Activated B cell treated with CpG ODN at 0.5 μM for 24 hours (primary cell): ENCODE measurements at regions not wholly inside any gene's neighbourhood (a gene's known extent, or its start where the extent isn't known, plus 50 kb on each side); places are given as distances from the start of the nearest gene placed in this dataset.

Source experiments
- ATAC-seq: fragments of 200-7000 bp; cut with Tn5 transposase; one replicate; pipeline ENCODE4 v1.10.0; 2021; ENCODE audit warnings: low read depth, mild to moderate bottlenecking, moderate library complexity
- CTCF ChIA-PET: fragments of 350-600 bp; sonication (Branson Sonifier 250); formaldehyde crosslinking; loops from one replicate; lab custom pipeline; 2021; ENCODE audit warnings: antibody characterized with exemption; lab: Charles Lee
- POLR2A ChIA-PET: fragments of 350-600 bp; sonication (Branson Sonifier 250); formaldehyde crosslinking; loops from one replicate; lab custom pipeline; 2021; ENCODE audit warnings: antibody characterized with exemption; lab: Charles Lee
- DNase-seq: peaks from one replicate; pipeline ENCODE4 v3.0.0; 2022
- H3K27ac Mint-ChIP-seq: one replicate; pipeline ENCODE4 v1.8.0; 2020; ENCODE audit warnings: mixed read lengths
- H3K27me3 Mint-ChIP-seq: one replicate; pipeline ENCODE4 v1.8.0; 2021; ENCODE audit warnings: mixed read lengths
- H3K36me3 Mint-ChIP-seq: one replicate; pipeline ENCODE4 v1.8.0; 2021; ENCODE audit warnings: low read depth, mixed read lengths
- H3K4me1 Mint-ChIP-seq: one replicate; pipeline ENCODE4 v1.8.0; 2021; ENCODE audit warnings: mixed read lengths
- H3K4me3 Mint-ChIP-seq: one replicate; pipeline ENCODE4 v1.8.0; 2020; ENCODE audit warnings: mild to moderate bottlenecking, mixed read lengths
- H3K9me3 Mint-ChIP-seq: one replicate; pipeline ENCODE4 v1.8.0; 2020; ENCODE audit warnings: mixed read lengths
- CTCF ChIP-seq: fragments of 200-600 bp; IDR thresholded peaks from one replicate; pipeline ENCODE4 v1.8.0; 2022; ENCODE audit warnings: antibody characterized with exemption, mild to moderate bottlenecking
- intact Hi-C: fragments of 100-400 bp; cut with micrococcal nuclease; formaldehyde crosslinking; loops from one replicate; pipeline ENCODE4 v1.15.1; 2024

DNA sequence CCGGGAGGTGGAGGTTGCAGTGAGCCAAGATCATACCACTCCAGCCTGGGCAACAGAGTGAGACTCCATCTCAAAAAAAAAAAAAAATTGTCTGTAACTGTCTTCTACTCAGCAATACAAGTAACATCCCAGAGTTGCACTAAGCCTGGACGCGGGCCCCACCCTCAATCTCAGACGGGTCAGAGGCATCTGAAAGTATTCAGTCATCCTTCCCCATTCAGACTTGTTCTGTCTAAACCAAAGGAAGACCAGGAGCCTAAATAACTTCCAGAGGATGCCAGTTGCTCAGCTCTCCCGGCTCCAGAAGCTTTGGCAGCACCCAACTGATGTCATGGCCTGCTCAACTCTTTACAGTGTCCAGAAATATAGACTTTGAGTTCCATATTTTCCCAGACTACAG is 218.6 kb downstream of the AUH start:
- ChIA-PET POLR2A (no interaction called here), CTCF (no interaction called here)
- ATAC-seq (no peak), DNase-seq (no peak)
- H3K4me1 Mint-ChIP-seq: peaks cover 14% of the 10 kb centered on the region
- H3K27me3 Mint-ChIP-seq: peaks cover 2% of the 10 kb centered on the region
- intact Hi-C loops: no loop called here
- no peak overlapping the region for H3K27ac Mint-ChIP-seq
- H3K36me3 Mint-ChIP-seq: no peaks in the 10 kb centered on the region
- H3K4me3 Mint-ChIP-seq: no peak overlapping the region
- H3K9me3 Mint-ChIP-seq: no peaks in the 10 kb centered on the region
- TF ChIP-seq CTCF: no peak

DNA sequence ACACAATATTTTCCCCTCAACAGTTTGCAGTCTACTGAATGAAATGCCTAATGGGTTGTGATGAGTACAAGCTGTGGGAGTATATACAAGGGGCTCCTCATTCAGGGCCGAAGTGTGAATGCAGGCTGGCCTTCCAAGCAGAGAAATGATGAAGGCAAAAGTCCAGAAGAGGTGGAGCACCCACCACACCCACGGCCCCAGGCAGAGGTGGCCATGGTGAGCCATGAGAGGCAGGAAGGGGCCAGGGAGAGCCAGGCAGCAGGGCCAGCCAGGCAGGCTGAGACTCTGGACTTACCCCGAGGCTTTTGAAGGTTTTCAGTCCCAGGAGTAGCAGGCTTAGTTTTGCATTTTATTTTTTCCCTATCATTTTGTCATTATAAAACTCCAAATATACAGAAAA is 218.1 kb downstream of the AUH start:
- no peak for DNase-seq
- intact Hi-C loops: no loop called here
- no peaks in the 10 kb centered on the region for H3K9me3 Mint-ChIP-seq
- H3K4me3 Mint-ChIP-seq: no peak overlapping the region
- H3K4me1 Mint-ChIP-seq: peaks cover 19% of the 10 kb centered on the region
- CTCF ChIA-PET: no interaction called here
- POLR2A ChIA-PET: no interaction called here
- no peak overlapping the region for H3K27ac Mint-ChIP-seq
- no peaks in the 10 kb centered on the region for H3K36me3 Mint-ChIP-seq
- no peak for TF ChIP-seq CTCF
- ATAC-seq: no peak
- no peaks in the 10 kb centered on the region for H3K27me3 Mint-ChIP-seq

DNA sequence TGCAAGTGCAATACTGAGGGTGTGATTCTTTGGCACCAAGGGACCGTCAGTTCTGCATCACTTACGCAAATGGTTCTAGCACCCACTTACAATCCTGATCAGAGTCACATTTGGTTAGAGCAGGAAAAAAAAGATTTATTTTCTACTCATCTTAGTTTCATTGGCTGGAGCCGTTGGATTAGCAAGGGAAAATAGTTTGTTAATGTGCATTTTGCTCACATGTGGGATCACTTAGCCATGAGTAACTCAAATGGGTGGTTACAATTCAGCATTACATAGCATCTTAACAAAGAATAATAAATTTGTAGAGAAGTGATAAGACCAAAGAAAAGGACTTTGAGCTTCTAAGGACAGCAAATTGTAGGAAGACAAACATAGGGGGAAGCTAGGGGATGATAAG is 216.9 kb downstream of the AUH start:
- Mint-ChIP-seq H3K4me3 (no peak overlapping the region), H3K27me3 (no peaks in the 10 kb centered on the region), H3K9me3 (no peaks in the 10 kb centered on the region), H3K27ac (no peak overlapping the region), H3K4me1 (peaks cover 26% of the 10 kb centered on the region), H3K36me3 (no peaks in the 10 kb centered on the region)
- CTCF ChIA-PET: no interaction called here
- DNase-seq (no peak), ATAC-seq (no peak)
- intact Hi-C loops: loop anchor here (5.0 kb wide), 1 partner anchor 278 kb away; the partner anchor contains the start of gene NFIL3
- TF ChIP-seq CTCF: no peak
- POLR2A ChIA-PET: no interaction called here

GRCh38 chr9:91145496-91145895 is 216.2 kb downstream of the AUH start:
- POLR2A ChIA-PET: no interaction called here
- Mint-ChIP-seq H3K27me3 (no peaks in the 10 kb centered on the region), H3K27ac (no peak overlapping the region), H3K36me3 (no peaks in the 10 kb centered on the region), H3K4me3 (no peak overlapping the region), H3K9me3 (no peaks in the 10 kb centered on the region), H3K4me1 (peaks cover 30% of the 10 kb centered on the region)
- CTCF ChIA-PET: no interaction called here
- ATAC-seq (no peak), DNase-seq (no peak)
- TF ChIP-seq CTCF: no peak
- intact Hi-C loops: loop anchor here (5.0 kb wide), 1 partner anchor 277 kb away; the partner anchor contains the start of gene NFIL3

DNA sequence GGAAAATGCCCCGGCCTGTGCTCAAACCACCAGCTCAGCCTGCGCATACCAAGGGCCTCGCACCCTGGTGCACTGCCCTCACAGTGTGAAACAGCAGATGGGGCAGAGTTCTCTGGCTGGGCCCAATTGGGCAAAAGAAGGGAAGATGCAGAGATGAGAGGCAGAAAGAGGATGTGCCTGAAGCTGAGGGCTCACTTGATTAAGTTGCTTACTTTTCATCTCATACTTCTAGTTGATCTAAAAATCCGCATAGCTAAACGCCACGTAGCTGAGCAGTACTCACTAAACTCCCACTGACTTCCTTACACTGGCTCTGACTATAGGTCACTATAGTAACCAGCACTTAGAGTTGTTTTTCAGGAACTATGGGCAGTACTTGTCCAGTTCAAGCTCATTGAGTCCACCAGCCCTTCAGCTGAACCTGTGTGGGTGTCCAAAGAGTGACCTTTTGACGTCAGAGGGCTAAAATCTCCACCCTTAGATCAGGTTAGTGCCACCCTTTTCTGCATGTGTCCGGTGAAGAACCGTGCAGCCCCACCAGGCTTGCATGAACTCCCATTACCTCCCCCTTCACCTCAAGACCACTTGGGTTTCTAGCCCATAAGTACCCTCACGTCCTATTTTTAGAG is 215.2 kb downstream of the AUH start:
- no peak for TF ChIP-seq CTCF
- Mint-ChIP-seq H3K4me3 (no peak overlapping the region), H3K9me3 (no peaks in the 10 kb centered on the region), H3K27ac (no peak overlapping the region), H3K27me3 (no peaks in the 10 kb centered on the region), H3K36me3 (no peaks in the 10 kb centered on the region), H3K4me1 (peaks cover 40% of the 10 kb centered on the region)
- POLR2A ChIA-PET: no interaction called here
- no peak for ATAC-seq
- CTCF ChIA-PET: no interaction called here
- intact Hi-C loops: loop anchor here (1.0 to 5.0 kb wide), 2 partner anchors 62 to 276 kb away; partner anchors contain the start of gene NFIL3
- no peak for DNase-seq
